Daoy (cell line): ENCODE measurements at regions not wholly inside any gene's neighbourhood (a gene's known extent, or its start where the extent isn't known, plus 50 kb on each side); places are given as distances from the start of the nearest gene placed in this dataset.
A peak's percentile ranks its signal among the peaks of the same experiment; 100 is the strongest.

Source experiments
- DNase-seq: peaks from one replicate; pipeline ENCODE4 v3.0.0-alpha.2; 2015; ENCODE audit warnings: low read depth

- DNase-seq, result no peak
Measured at GRCh38 chr9:13896922-13897835, 416.8 kb downstream of the NFIB start.

DNA sequence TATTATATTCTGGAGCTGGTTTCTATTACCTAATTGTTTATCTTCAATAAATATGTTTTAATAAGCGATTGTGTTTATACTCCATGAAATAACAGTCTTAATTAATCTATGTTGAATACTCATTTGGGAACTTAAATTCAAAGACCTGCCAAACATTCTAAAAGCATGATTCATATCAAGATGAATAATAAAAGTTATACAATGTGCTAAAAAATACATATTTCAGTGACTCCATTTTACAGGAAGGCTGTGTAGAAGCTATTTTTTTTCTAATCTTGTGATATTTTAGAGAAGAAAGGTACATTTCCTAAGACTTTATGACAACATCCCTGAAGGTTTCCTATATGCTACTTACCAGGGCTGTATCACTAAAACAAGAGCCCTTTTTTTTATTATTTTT is 417.9 kb downstream of the NFIB start:
- no peak for DNase-seq

DNA sequence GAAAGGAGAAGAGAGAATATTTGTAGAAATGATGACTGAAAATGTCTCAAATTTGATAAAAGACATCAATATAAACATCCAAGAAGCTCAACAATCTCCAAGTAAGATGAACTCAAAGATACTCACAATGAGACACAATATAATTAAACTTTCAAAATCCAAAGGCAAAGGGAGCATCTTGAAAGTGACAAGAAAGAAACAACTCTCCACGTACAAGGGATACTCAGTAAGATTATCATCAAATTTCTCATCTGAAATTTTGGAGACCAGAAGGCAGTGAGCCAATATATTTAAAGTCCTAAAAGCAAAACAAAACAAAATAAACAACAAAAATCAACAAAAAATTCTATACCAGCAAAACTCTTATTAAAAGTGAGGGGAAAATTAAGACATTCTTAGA is 428.7 kb downstream of the NFIB start:
- DNase-seq, result no peak

DNA sequence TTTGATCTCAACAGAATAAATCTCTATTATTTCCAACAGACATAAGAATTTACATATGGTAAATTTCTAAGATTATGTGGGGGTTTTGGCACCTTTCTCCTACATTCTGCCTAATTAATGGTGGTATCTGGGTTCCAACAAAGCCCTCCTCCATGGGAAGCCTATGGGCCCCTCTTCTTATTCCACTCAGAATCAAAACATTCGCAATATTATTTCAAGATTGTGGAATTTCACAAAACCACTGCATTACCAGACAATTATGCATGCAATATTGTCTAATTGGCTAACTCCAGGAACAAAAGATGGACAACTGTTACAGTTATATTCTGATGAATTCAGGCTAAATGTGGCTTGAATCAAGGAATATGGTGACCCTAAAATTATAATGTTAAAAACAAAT is 434.0 kb downstream of the NFIB start:
- DNase-seq, result no peak

GRCh38 chr9:13879011-13879410 is 434.9 kb downstream of the NFIB start:
- no peak for DNase-seq

DNA sequence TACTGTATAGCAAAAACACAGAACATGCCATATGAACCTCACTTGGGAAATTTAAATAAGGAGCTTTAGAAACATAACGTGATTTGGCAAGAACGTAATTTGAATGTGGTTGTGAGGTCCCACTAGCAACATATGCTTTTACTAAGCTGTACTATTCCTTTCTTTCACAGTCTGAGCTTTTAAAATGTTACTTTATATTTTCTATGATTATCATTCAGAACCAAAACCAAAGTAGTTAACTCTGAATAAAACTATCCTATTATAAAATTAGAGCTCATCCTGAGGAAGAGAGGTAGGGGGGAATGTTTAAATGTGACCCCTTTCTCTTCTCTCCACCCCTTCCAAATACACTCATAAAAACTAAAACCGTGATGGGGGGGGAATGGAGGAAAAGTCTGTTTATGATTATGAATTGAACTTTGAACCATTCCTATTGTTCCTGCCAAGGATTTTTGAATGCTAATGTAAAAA is 435.7 kb downstream of the NFIB start:
- DNase-seq, result no peak

DNA sequence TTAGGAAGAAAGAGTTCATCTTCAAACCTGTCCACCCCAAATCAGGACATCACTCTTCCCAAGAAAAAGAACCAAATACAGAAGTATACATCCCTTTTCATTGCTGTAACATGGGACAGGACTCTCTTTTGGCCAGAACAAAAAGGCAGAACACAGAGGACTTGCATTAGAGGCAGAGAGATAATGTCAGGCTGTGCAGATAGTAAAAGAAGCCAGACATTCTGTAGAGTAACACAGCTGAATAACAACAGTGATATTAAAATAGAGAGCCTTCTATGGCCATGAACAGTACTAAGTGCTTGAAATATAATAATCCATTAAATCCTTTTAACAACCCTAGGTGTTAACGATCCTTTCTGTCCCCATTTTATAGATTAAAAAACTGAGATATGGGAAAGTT is 437.2 kb downstream of the NFIB start:
- no peak for DNase-seq

GRCh38 chr9:13873203-13873602 is 440.7 kb downstream of the NFIB start:
- no peak for DNase-seq

- no peak for DNase-seq
Measured at GRCh38 chr9:13868336-13868735, 445.6 kb downstream of the NFIB start.

GRCh38 chr9:13865869-13866268 is 448.1 kb downstream of the NFIB start:
- DNase-seq, result no peak

DNA sequence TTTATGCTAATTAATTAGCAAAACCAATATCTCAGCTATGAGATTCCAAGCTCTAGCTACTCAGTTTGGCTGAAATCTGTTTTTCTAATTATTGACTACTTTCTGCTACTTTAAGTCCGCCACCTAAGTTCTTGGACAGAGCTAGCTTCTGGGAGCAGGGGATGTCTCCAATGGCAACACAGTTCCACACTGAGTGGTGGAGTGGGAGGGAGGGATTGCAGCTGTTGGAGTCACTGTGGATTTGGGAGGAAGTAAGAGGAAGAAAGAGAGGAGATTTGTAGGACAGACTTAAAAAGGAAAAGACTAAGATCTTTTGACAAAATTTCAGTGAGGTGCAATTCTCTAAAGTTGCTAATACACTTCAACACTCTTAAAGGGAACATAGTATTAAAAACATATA is 450.8 kb downstream of the NFIB start:
- no peak for DNase-seq

DNA sequence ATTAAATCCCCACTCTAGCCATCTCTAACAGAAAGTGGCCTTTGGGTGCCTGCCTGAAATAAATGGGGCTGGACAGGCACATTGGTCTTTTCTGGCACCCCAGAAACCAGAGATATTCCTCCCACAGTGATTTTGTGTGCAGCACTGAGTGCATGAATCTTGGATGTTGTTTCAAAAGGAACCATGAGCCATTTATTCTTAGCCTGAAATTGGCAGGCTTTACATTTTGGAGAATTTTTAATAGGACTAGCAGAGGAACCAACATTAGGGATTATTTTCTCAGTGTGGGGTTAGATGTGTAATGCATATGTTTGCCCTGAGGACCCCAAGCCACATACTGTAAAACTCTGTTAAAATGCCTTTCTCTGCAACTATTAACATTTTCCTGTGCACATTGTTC is 451.3 kb downstream of the NFIB start:
- DNase-seq, result no peak

- peak; percentile 4 for DNase-seq
Measured at GRCh38 chr9:13860946-13861640, 452.8 kb downstream of the NFIB start.

GRCh38 chr9:13860019-13860418 is 453.9 kb downstream of the NFIB start:
- DNase-seq, result no peak

GRCh38 chr9:13857521-13857920 is 456.4 kb downstream of the NFIB start:
- DNase-seq, result no peak

DNA sequence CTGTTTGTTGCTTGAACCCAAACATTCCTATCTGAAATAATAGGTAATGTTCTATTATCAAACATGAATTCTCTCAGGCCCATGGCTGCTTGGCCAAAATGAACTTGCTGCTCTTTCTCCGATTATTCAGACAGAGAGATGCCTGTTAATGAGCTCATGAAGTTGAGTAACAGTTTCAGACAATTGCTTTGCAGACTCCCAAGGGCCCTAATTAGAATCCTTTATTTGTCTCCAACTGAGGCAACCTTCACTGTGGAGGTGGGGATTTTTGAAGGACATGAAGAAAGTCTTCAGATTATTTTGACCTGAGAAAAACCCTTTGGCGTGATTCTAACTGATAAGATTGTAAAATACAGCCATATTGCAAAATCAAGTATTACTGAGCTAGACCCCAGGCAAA is 466.7 kb downstream of the NFIB start:
- DNase-seq, result no peak

GRCh38 chr9:13845460-13845859 is 468.5 kb downstream of the NFIB start:
- DNase-seq, result peak; percentile 14

GRCh38 chr9:13841746-13842462 is 472.0 kb downstream of the NFIB start:
- no peak for DNase-seq

- DNase-seq, result no peak
Measured at GRCh38 chr9:13832446-13832845, 481.5 kb downstream of the NFIB start.

- no peak for DNase-seq
Measured at GRCh38 chr9:13823026-13823425, 490.9 kb downstream of the NFIB start.

- no peak for DNase-seq
Measured at GRCh38 chr9:13817754-13818278, 496.1 kb downstream of the NFIB start.

DNA sequence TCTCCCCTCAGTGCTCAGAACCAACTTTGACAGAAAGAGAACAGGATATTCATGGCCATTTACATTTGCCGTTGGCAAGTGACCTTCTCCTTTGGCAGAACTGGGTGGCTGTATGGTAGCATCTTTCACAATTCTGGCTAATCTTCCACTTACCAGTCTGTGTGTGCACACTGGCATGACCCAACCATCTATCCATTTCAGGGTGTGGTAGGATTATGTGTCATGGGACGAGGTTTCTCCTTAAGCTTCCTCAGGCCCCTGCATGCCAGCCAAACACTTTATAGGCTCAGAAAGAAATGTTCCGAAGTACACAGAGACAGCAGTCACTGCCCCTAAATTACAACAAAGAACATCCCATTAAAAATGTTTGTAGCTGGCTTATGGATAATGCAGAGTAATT is 497.1 kb downstream of the NFIB start:
- no peak for DNase-seq
